ENCODE measurements at regions not wholly inside any gene's neighbourhood (a gene's known extent, or its start where the extent isn't known, plus 50 kb on each side); places are given as distances from the start of the nearest gene placed in this dataset.

DNA sequence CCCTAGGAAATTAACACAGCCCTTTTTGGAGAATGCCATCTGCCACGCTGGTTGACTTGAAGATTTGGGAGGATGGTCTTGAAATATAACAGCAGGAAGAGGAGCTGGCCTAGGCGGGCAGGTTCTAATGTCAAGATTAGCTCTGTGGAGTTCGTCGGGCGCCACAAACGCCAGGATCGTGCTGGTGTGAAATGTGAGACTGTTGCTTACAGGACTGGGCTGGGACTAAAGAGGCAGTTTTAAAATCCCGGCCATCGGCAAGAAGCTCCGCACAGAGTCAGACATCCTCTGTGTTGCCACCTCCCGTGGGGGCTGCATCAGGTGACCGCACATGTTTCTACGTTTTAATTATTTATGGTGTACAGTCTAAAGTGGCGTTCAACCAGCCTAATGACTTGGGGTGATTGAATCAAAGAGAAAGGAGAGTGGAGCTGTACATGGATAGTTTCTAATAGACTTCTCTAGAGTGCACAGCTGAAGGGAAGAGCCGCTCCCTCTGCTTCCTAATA is 99.4 kb upstream of the BCL11A start:
- Histone ChIP-seq H3K4me1 (ENCODE audit: control insufficient read depth, insufficient read depth, low read length) (peaks cover 8% of the 10 kb centered on the region), H3K36me3 (ENCODE audit: control insufficient read depth, insufficient read depth, low read length) (no peaks in the 10 kb centered on the region), H3K27me3 (ENCODE audit: control insufficient read depth, insufficient read depth, low read length) (no peaks in the 10 kb centered on the region), H3K27ac (ENCODE audit: low read length) (peak overlapping the region; percentile 20), H3K9me3 (replicated peaks; ENCODE audit: control insufficient read depth, low read depth, low read length) (no peaks in the 10 kb centered on the region), H3K4me3 (ENCODE audit: low read length) (peak overlapping the region; percentile 22)
- DNase-seq: peak; percentile 21
- 39% methylated on average over 13 of the region's 15 CpGs for WGBS (ENCODE audit: insufficient coverage)

DNA sequence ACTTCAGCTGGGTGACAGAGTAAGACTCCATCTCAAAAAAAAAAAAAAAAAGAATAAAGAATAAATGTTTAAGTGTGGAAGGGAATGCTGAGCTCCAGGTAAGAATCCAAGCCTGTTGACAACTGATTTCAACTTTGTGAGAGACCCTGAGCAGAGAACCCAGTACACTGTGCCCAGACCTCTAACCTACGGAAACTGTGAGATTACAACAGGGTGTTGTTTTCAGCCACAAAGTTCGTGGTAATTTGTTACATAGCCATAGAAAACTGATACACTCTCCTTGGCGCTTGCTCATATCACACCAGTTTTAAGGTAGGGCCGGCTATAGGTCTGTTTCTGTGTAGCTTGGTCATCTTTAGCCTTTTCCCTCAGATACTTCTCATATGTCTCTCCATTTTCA is 98.4 kb upstream of the PAPOLG start:
- H3K4me3 ChIP-seq (ENCODE audit: low read length): no peak overlapping the region
- no peaks in the 10 kb centered on the region for H3K36me3 ChIP-seq (ENCODE audit: control insufficient read depth, insufficient read depth, low read length)
- H3K27me3 ChIP-seq (ENCODE audit: control insufficient read depth, insufficient read depth, low read length): peaks cover 2% of the 10 kb centered on the region
- WGBS (ENCODE audit: insufficient coverage): 83% methylated on average over 1 of the region's 4 CpGs
- H3K9me3 ChIP-seq (replicated peaks; ENCODE audit: control insufficient read depth, low read depth, low read length): no peaks in the 10 kb centered on the region
- H3K4me1 ChIP-seq (ENCODE audit: control insufficient read depth, insufficient read depth, low read length): peaks cover 6% of the 10 kb centered on the region
- DNase-seq: no peak
- H3K27ac ChIP-seq (ENCODE audit: low read length): no peak overlapping the region

GRCh38 chr2:60659026-60659425 is 97.0 kb upstream of the PAPOLG start:
- H3K4me1 ChIP-seq (ENCODE audit: control insufficient read depth, insufficient read depth, low read length): no peaks in the 10 kb centered on the region
- peaks cover 2% of the 10 kb centered on the region for H3K27me3 ChIP-seq (ENCODE audit: control insufficient read depth, insufficient read depth, low read length)
- no peak overlapping the region for H3K4me3 ChIP-seq (ENCODE audit: low read length)
- no peak overlapping the region for H3K27ac ChIP-seq (ENCODE audit: low read length)
- no peaks in the 10 kb centered on the region for H3K9me3 ChIP-seq (replicated peaks; ENCODE audit: control insufficient read depth, low read depth, low read length)
- DNase-seq: no peak
- WGBS (ENCODE audit: insufficient coverage): no CpG with 5 or more reads among the region's 5 CpGs
- H3K36me3 ChIP-seq (ENCODE audit: control insufficient read depth, insufficient read depth, low read length): no peaks in the 10 kb centered on the region

GRCh38 chr2:60661073-60661738 is 94.9 kb upstream of the PAPOLG start:
- no peaks in the 10 kb centered on the region for H3K36me3 ChIP-seq (ENCODE audit: control insufficient read depth, insufficient read depth, low read length)
- H3K4me1 ChIP-seq (ENCODE audit: control insufficient read depth, insufficient read depth, low read length): no peaks in the 10 kb centered on the region
- H3K9me3 ChIP-seq (replicated peaks; ENCODE audit: control insufficient read depth, low read depth, low read length): no peaks in the 10 kb centered on the region
- DNase-seq: no peak
- peaks cover 2% of the 10 kb centered on the region for H3K27me3 ChIP-seq (ENCODE audit: control insufficient read depth, insufficient read depth, low read length)
- 88% methylated on average over 1 of the region's 1 CpG for WGBS (ENCODE audit: insufficient coverage)
- H3K4me3 ChIP-seq (ENCODE audit: low read length): no peak overlapping the region
- H3K27ac ChIP-seq (ENCODE audit: low read length): no peak overlapping the region

- no peaks in the 10 kb centered on the region for H3K36me3 ChIP-seq (ENCODE audit: control insufficient read depth, insufficient read depth, low read length)
- H3K4me3 ChIP-seq (ENCODE audit: low read length): no peak overlapping the region
- H3K27ac ChIP-seq (ENCODE audit: low read length): no peak overlapping the region
- H3K9me3 ChIP-seq (replicated peaks; ENCODE audit: control insufficient read depth, low read depth, low read length): no peaks in the 10 kb centered on the region
- peaks cover 2% of the 10 kb centered on the region for H3K27me3 ChIP-seq (ENCODE audit: control insufficient read depth, insufficient read depth, low read length)
- DNase-seq: peak; percentile 13
- H3K4me1 ChIP-seq (ENCODE audit: control insufficient read depth, insufficient read depth, low read length): no peaks in the 10 kb centered on the region
Measured at GRCh38 chr2:60662781-60663180, 93.3 kb upstream of the PAPOLG start.

DNA sequence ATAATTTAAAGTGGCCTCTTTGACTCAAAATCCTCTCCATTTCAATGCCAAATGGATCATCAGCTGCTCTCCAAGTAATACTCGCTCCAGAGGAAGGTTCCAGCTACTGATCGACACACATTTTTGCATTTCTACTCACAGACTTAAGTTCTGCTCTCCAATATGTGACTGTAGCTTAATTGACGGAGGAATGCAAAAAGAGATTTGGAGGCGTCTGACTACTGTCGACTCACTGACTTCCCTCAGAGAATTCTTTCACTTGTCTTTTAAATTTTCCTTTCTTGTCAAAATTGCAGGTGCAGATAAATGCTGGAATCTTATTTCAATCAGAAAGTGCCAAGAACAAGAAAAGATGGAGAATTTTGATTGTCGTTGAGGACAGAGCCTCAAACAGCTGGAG is 84.1 kb upstream of the PAPOLG start:
- peak; percentile 55 for DNase-seq
- no peaks in the 10 kb centered on the region for H3K9me3 ChIP-seq (replicated peaks; ENCODE audit: control insufficient read depth, low read depth, low read length)
- no peak overlapping the region for H3K27ac ChIP-seq (ENCODE audit: low read length)
- H3K4me1 ChIP-seq (ENCODE audit: control insufficient read depth, insufficient read depth, low read length): no peaks in the 10 kb centered on the region
- H3K27me3 ChIP-seq (ENCODE audit: control insufficient read depth, insufficient read depth, low read length): no peaks in the 10 kb centered on the region
- H3K36me3 ChIP-seq (ENCODE audit: control insufficient read depth, insufficient read depth, low read length): no peaks in the 10 kb centered on the region
- no peak overlapping the region for H3K4me3 ChIP-seq (ENCODE audit: low read length)
- WGBS (ENCODE audit: insufficient coverage): 17% methylated on average over 1 of the region's 6 CpGs

DNA sequence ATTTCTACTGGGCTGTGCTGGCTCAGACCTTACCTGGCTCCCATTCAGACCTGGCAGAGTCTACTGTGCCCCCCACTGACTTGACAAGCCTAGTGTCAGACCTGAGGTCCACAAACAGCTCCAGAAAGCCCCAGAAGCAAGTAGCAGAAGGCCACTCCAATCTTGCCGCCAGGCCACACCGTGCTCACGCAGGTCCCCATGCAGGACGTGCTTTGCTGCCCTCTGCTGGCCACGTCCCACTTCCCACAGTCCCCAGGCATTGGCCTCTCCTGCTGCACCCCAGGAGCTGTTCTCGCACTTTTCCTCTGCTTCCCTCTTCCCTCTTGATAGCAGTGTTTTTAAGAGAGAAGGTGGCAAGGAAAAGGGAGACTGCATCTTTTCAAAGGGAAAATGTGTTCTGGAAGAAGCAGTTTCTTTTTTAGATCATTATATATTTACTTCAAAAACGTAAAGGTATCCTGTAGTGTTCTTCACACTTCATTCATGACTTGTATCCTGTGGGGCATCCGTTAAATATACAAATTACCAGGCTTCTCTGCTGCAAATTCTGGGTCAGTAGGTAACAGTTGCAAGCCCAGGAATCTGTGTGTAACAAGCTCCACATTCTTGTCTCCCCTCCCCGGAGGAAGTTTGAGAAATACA is 81.4 kb upstream of the PAPOLG start:
- Histone ChIP-seq H3K9me3 (replicated peaks; ENCODE audit: control insufficient read depth, low read depth, low read length) (no peaks in the 10 kb centered on the region), H3K36me3 (ENCODE audit: control insufficient read depth, insufficient read depth, low read length) (no peaks in the 10 kb centered on the region), H3K4me1 (ENCODE audit: control insufficient read depth, insufficient read depth, low read length) (peaks cover 8% of the 10 kb centered on the region), H3K27ac (ENCODE audit: low read length) (no peak overlapping the region), H3K4me3 (ENCODE audit: low read length) (no peak overlapping the region), H3K27me3 (ENCODE audit: control insufficient read depth, insufficient read depth, low read length) (peaks cover 2% of the 10 kb centered on the region)
- 10% methylated on average over 6 of the region's 9 CpGs for WGBS (ENCODE audit: insufficient coverage)
- peak; percentile 84 for DNase-seq

GRCh38 chr2:60675301-60675700 is 80.8 kb upstream of the PAPOLG start:
- WGBS (ENCODE audit: insufficient coverage): 50% methylated on average over 1 of the region's 3 CpGs
- H3K27me3 ChIP-seq (ENCODE audit: control insufficient read depth, insufficient read depth, low read length): peaks cover 2% of the 10 kb centered on the region
- H3K4me1 ChIP-seq (ENCODE audit: control insufficient read depth, insufficient read depth, low read length): peaks cover 9% of the 10 kb centered on the region
- no peak overlapping the region for H3K4me3 ChIP-seq (ENCODE audit: low read length)
- no peaks in the 10 kb centered on the region for H3K9me3 ChIP-seq (replicated peaks; ENCODE audit: control insufficient read depth, low read depth, low read length)
- H3K27ac ChIP-seq (ENCODE audit: low read length): no peak overlapping the region
- H3K36me3 ChIP-seq (ENCODE audit: control insufficient read depth, insufficient read depth, low read length): no peaks in the 10 kb centered on the region
- DNase-seq: no peak

GRCh38 chr2:60676706-60677330 is 79.2 kb upstream of the PAPOLG start:
- Histone ChIP-seq H3K9me3 (replicated peaks; ENCODE audit: control insufficient read depth, low read depth, low read length) (no peaks in the 10 kb centered on the region), H3K27me3 (ENCODE audit: control insufficient read depth, insufficient read depth, low read length) (peaks cover 2% of the 10 kb centered on the region), H3K36me3 (ENCODE audit: control insufficient read depth, insufficient read depth, low read length) (no peaks in the 10 kb centered on the region), H3K4me1 (ENCODE audit: control insufficient read depth, insufficient read depth, low read length) (peaks cover 9% of the 10 kb centered on the region), H3K27ac (ENCODE audit: low read length) (no peak overlapping the region), H3K4me3 (ENCODE audit: low read length) (no peak overlapping the region)
- no peak for DNase-seq
- WGBS (ENCODE audit: insufficient coverage): 43% methylated on average over 1 of the region's 4 CpGs

GRCh38 chr2:60677356-60677755 is 78.7 kb upstream of the PAPOLG start:
- DNase-seq: no peak
- no peak overlapping the region for H3K4me3 ChIP-seq (ENCODE audit: low read length)
- peaks cover 9% of the 10 kb centered on the region for H3K4me1 ChIP-seq (ENCODE audit: control insufficient read depth, insufficient read depth, low read length)
- peaks cover 2% of the 10 kb centered on the region for H3K27me3 ChIP-seq (ENCODE audit: control insufficient read depth, insufficient read depth, low read length)
- no peaks in the 10 kb centered on the region for H3K9me3 ChIP-seq (replicated peaks; ENCODE audit: control insufficient read depth, low read depth, low read length)
- H3K36me3 ChIP-seq (ENCODE audit: control insufficient read depth, insufficient read depth, low read length): no peaks in the 10 kb centered on the region
- H3K27ac ChIP-seq (ENCODE audit: low read length): no peak overlapping the region
- WGBS (ENCODE audit: insufficient coverage): 71% methylated on average over 1 of the region's 4 CpGs
